NCI-H146 treated with DMSO at 0.1 percent for 48 hours (cell line): ENCODE measurements at regions not wholly inside any gene's neighbourhood (a gene's known extent, or its start where the extent isn't known, plus 50 kb on each side); places are given as distances from the start of the nearest gene placed in this dataset.

Source experiments
- DNase-seq: peaks from one replicate; lab custom pipeline; 2025; ENCODE audit not compliant: unreplicated experiment; lab: John Stamatoyannopoulos, UW

GRCh38 chr12:124633365-124634362 is 66.3 kb upstream of the NCOR2 start:
- no peak for DNase-seq

- peak; percentile 10 for DNase-seq
These were observed 65.1 kb upstream of the NCOR2 start for GRCh38 chr12:124632519-124632984.

- no peak for DNase-seq
These were observed 64.4 kb upstream of the NCOR2 start for GRCh38 chr12:124631681-124632256.

GRCh38 chr12:124630791-124631313 is 63.4 kb upstream of the NCOR2 start:
- no peak for DNase-seq

GRCh38 chr12:124629789-124630480 is 62.5 kb upstream of the NCOR2 start:
- DNase-seq: no peak

- no peak for DNase-seq
These were observed 61.7 kb upstream of the NCOR2 start for GRCh38 chr12:124629117-124629516.

- DNase-seq: no peak
These were observed 60.5 kb upstream of the NCOR2 start for GRCh38 chr12:124627956-124628355.

- no peak for DNase-seq
These were observed 59.6 kb upstream of the NCOR2 start for GRCh38 chr12:124626971-124627411.

GRCh38 chr12:124625867-124626675 is 58.7 kb upstream of the NCOR2 start:
- DNase-seq: no peak

- DNase-seq: no peak
These were observed 57.4 kb upstream of the NCOR2 start for GRCh38 chr12:124624823-124625222.

GRCh38 chr12:124623344-124624035 is 56.1 kb upstream of the NCOR2 start:
- no peak for DNase-seq

- DNase-seq: no peak
These were observed 55.4 kb upstream of the NCOR2 start for GRCh38 chr12:124622764-124623163.

GRCh38 chr12:124622331-124622730 is 54.9 kb upstream of the NCOR2 start:
- DNase-seq: no peak

GRCh38 chr12:124621296-124621660 is 53.9 kb upstream of the NCOR2 start:
- no peak for DNase-seq

- DNase-seq: no peak
These were observed 53.3 kb upstream of the NCOR2 start for GRCh38 chr12:124620606-124621295.

- peak; percentile 5 for DNase-seq
These were observed 51.0 kb upstream of the NCOR2 start for GRCh38 chr12:124618291-124618902.

GRCh38 chr12:124617615-124618014 is 50.2 kb upstream of the NCOR2 start:
- peak; percentile 36 for DNase-seq
